NCI-H69 (cell line): ENCODE measurements at regions not wholly inside any gene's neighbourhood (a gene's known extent, or its start where the extent isn't known, plus 50 kb on each side); places are given as distances from the start of the nearest gene placed in this dataset.
"Not testable (repeated sequence)": the region's sequence is repeated elsewhere in the genome, so short reads cannot be mapped to it uniquely, and the experiment has no call there.

Source experiments
- DNase-seq: peaks from one replicate; lab custom pipeline; 2025; lab: John Stamatoyannopoulos, UW

- no peak for DNase-seq
These were observed 323.7 kb upstream of the FAM78B start for GRCh38 chr1:166490437-166490991.

GRCh38 chr1:166493765-166494164 is 327.0 kb upstream of the FAM78B start:
- not testable (repeated sequence) for DNase-seq

GRCh38 chr1:166507347-166507746 is 331.9 kb upstream of the POGK start:
- DNase-seq, result no peak

- no peak for DNase-seq
These were observed 327.5 kb upstream of the POGK start for GRCh38 chr1:166511761-166512160.

- DNase-seq, result no peak
These were observed 325.2 kb upstream of the POGK start for GRCh38 chr1:166514067-166514466.

GRCh38 chr1:166527752-166528151 is 311.5 kb upstream of the POGK start:
- DNase-seq, result no peak

- no peak for DNase-seq
These were observed 300.6 kb upstream of the POGK start for GRCh38 chr1:166538646-166539045.

GRCh38 chr1:166544036-166544435 is 295.2 kb upstream of the POGK start:
- no peak for DNase-seq

- DNase-seq, result no peak
These were observed 294.7 kb upstream of the POGK start for GRCh38 chr1:166544561-166544960.

- DNase-seq, result no peak
These were observed 286.6 kb upstream of the POGK start for GRCh38 chr1:166552706-166553105.

- DNase-seq, result no peak
These were observed 268.3 kb upstream of the POGK start for GRCh38 chr1:166570954-166571353.

- DNase-seq, result no peak
These were observed 266.1 kb upstream of the POGK start for GRCh38 chr1:166573199-166573598.

GRCh38 chr1:166579557-166580501 is 259.4 kb upstream of the POGK start:
- no peak for DNase-seq

- no peak for DNase-seq
These were observed 250.5 kb upstream of the POGK start for GRCh38 chr1:166588741-166589140.

- DNase-seq, result no peak
These were observed 249.1 kb upstream of the POGK start for GRCh38 chr1:166590161-166590560.

- no peak for DNase-seq
These were observed 244.6 kb upstream of the POGK start for GRCh38 chr1:166594646-166595045.

- no peak for DNase-seq
These were observed 241.8 kb upstream of the POGK start for GRCh38 chr1:166597516-166597915.

- no peak for DNase-seq
These were observed 238.7 kb upstream of the POGK start for GRCh38 chr1:166600574-166600973.

- no peak for DNase-seq
These were observed 237.5 kb upstream of the POGK start for GRCh38 chr1:166601650-166602278.

GRCh38 chr1:166602801-166603200 is 236.5 kb upstream of the POGK start:
- DNase-seq, result not testable (repeated sequence)

- no peak for DNase-seq
These were observed 236.0 kb upstream of the POGK start for GRCh38 chr1:166603296-166603695.

GRCh38 chr1:166605137-166605536 is 234.1 kb upstream of the POGK start:
- no peak for DNase-seq

GRCh38 chr1:166612886-166613285 is 226.4 kb upstream of the POGK start:
- no peak for DNase-seq
